GM23248 (cell line): ENCODE measurements at regions not wholly inside any gene's neighbourhood (a gene's known extent, or its start where the extent isn't known, plus 50 kb on each side); places are given as distances from the start of the nearest gene placed in this dataset.

Experiments used
- DNase-seq: peaks from one replicate; pipeline ENCODE4 v3.0.0-alpha.2; 2015
- H2AFZ ChIP-seq: fragments of 200-600 bp; sonication (generic); 2 replicates; pipeline ENCODE4 v1.6.1; 2016; ENCODE audit warnings: antibody characterized with exemption
- H3F3A ChIP-seq: fragments of 200-600 bp; sonication (generic); 2 replicates; pipeline ENCODE4 v1.6.1; 2016; ENCODE audit warnings: mild to moderate bottlenecking, antibody characterized with exemption, mixed run types; ENCODE audit not compliant: insufficient read depth
- H3K27ac ChIP-seq: fragments of 200-600 bp; sonication (generic); 2 replicates; pipeline ENCODE4 v1.5.1; 2016; ENCODE audit warnings: mild to moderate bottlenecking
- H3K27me3 ChIP-seq: fragments of 200-600 bp; sonication (generic); replicated peaks from 2 replicates; pipeline ENCODE4 v1.6.1; 2016; ENCODE audit warnings: mild to moderate bottlenecking; ENCODE audit not compliant: insufficient read depth
- H3K36me3 ChIP-seq: fragments of 200-600 bp; sonication (generic); 2 replicates; pipeline ENCODE4 v1.6.1; 2016; ENCODE audit warnings: low read depth, mild to moderate bottlenecking
- H3K4me1 ChIP-seq: fragments of 200-600 bp; sonication (generic); 2 replicates; pipeline ENCODE4 v1.6.1; 2016; ENCODE audit warnings: mild to moderate bottlenecking; ENCODE audit not compliant: insufficient read depth
- H3K4me2 ChIP-seq: fragments of 200-600 bp; sonication (generic); one replicate; pipeline ENCODE4 v1.6.1; 2016; ENCODE audit warnings: mild to moderate bottlenecking; ENCODE audit not compliant: unreplicated experiment
- H3K4me3 ChIP-seq: fragments of 200-600 bp; sonication (generic); 2 replicates; pipeline ENCODE4 v1.5.1; 2016; ENCODE audit warnings: mild to moderate bottlenecking
- H3K79me2 ChIP-seq: fragments of 200-600 bp; sonication (generic); 2 replicates; pipeline ENCODE4 v1.6.1; 2016; ENCODE audit warnings: mild to moderate bottlenecking; ENCODE audit not compliant: insufficient read depth
- H3K9ac ChIP-seq: fragments of 200-600 bp; sonication (generic); 2 replicates; pipeline ENCODE4 v1.6.1; 2016; ENCODE audit warnings: mild to moderate bottlenecking
- H3K9me2 ChIP-seq: fragments of 200-600 bp; sonication (generic); 2 replicates; pipeline ENCODE4 v1.6.1; 2016; ENCODE audit warnings: mixed run types, mild to moderate bottlenecking, moderate library complexity; ENCODE audit not compliant: insufficient read depth
- H3K9me3 ChIP-seq: fragments of 200-600 bp; sonication (generic); one replicate; pipeline ENCODE4 v1.6.1; 2017; ENCODE audit warnings: low read depth
- H4K20me1 ChIP-seq: fragments of 200-600 bp; sonication (generic); 2 replicates; pipeline ENCODE4 v1.6.0; 2016; ENCODE audit not compliant: insufficient read depth
- EZH2 ChIP-seq: fragments of 200-600 bp; sonication (generic); IDR thresholded peaks from 2 replicates; pipeline ENCODE4 v1.6.1; 2018; ENCODE audit warnings: antibody characterized with exemption, mild to moderate bottlenecking; ENCODE audit not compliant: insufficient read depth, poor library complexity, severe bottlenecking
- EZH2phosphoT487 ChIP-seq: fragments of 200-600 bp; sonication (generic); IDR thresholded peaks from 2 replicates; pipeline ENCODE4 v1.6.1; 2018; ENCODE audit warnings: antibody characterized with exemption, moderate library complexity, mild to moderate bottlenecking, low read depth; ENCODE audit not compliant: insufficient read depth
- WGBS, 2 experiments: methylation state at CpG; one replicate each; pipeline ENCODE4 v1.1.6; 2015 to 2017; ENCODE audit warnings: low lambda C conversion rate in 2 of 2, low coverage in 1 of 2; ENCODE audit errors: missing lambda C conversion rate in 2 of 2; 5-methylcytosine and 5-hydroxymethylcytosine counted together
- in situ Hi-C: fragments of 300-500 bp; cut with MboI; formaldehyde crosslinking; loops from 2 replicates; pipeline ENCODE4 v1.15.0; 2020

GRCh38 chr6:169165561-169166300 is 87.9 kb downstream of the THBS2 start:
- DNase-seq: no peak
- H3K4me2 ChIP-seq: no peak overlapping the region
- H2AFZ ChIP-seq: no peak overlapping the region
- no peaks in the 10 kb centered on the region for H3K27me3 ChIP-seq
- no peaks in the 10 kb centered on the region for H3K9me2 ChIP-seq
- in situ Hi-C loops: no loop called here
- no peaks in the 10 kb centered on the region for H3K36me3 ChIP-seq
- no peak overlapping the region for H3K4me3 ChIP-seq
- peaks cover 22% of the 10 kb centered on the region for H3K4me1 ChIP-seq
- peaks cover 3% of the 10 kb centered on the region; the same call in 1 of the 2 replicates for H3F3A ChIP-seq
- H3K9me3 ChIP-seq: no peaks in the 10 kb centered on the region
- WGBS, 2 experiments: 88 to 89% methylated on average over 12 of the region's 12 CpGs
- no peaks in the 10 kb centered on the region for H4K20me1 ChIP-seq
- H3K9ac ChIP-seq: no peak overlapping the region
- no peak overlapping the region for H3K27ac ChIP-seq
- H3K79me2 ChIP-seq: no peaks in the 10 kb centered on the region
- no peak for TF ChIP-seq EZH2
- no peak for TF ChIP-seq EZH2phosphoT487

GRCh38 chr6:169164986-169165385 is 88.7 kb downstream of the THBS2 start:
- no peak overlapping the region for H2AFZ ChIP-seq
- TF ChIP-seq EZH2phosphoT487: no peak
- no peak for TF ChIP-seq EZH2
- no peak overlapping the region for H3K4me3 ChIP-seq
- in situ Hi-C loops: no loop called here
- no peak overlapping the region for H3K9ac ChIP-seq
- H3K4me2 ChIP-seq: no peak overlapping the region
- no peaks in the 10 kb centered on the region for H3K79me2 ChIP-seq
- WGBS, 2 experiments: 92% methylated on average over 5 of the region's 5 CpGs
- H3K4me1 ChIP-seq: peaks cover 22% of the 10 kb centered on the region
- no peaks in the 10 kb centered on the region for H3K9me2 ChIP-seq
- no peak for DNase-seq
- no peaks in the 10 kb centered on the region for H3K9me3 ChIP-seq
- no peak overlapping the region for H3K27ac ChIP-seq
- no peaks in the 10 kb centered on the region for H3K27me3 ChIP-seq
- no peaks in the 10 kb centered on the region for H3F3A ChIP-seq
- H3K36me3 ChIP-seq: no peaks in the 10 kb centered on the region
- H4K20me1 ChIP-seq: no peaks in the 10 kb centered on the region

- no peak overlapping the region for H3K4me2 ChIP-seq
- H3K27ac ChIP-seq: no peak overlapping the region
- no peaks in the 10 kb centered on the region for H3K9me2 ChIP-seq
- H3K4me1 ChIP-seq: peaks cover 22% of the 10 kb centered on the region
- H3K4me3 ChIP-seq: no peak overlapping the region
- H3K79me2 ChIP-seq: no peaks in the 10 kb centered on the region
- H3K36me3 ChIP-seq: no peaks in the 10 kb centered on the region
- in situ Hi-C loops: no loop called here
- TF ChIP-seq EZH2 (no peak), EZH2phosphoT487 (no peak)
- DNase-seq: no peak
- H3K9ac ChIP-seq: no peak overlapping the region
- no peaks in the 10 kb centered on the region for H3F3A ChIP-seq
- no peak overlapping the region for H2AFZ ChIP-seq
- no peaks in the 10 kb centered on the region for H3K27me3 ChIP-seq
- whole genome bisulfite sequencing, 2 experiments: 92 to 95% methylated on average over 5 of the region's 5 CpGs
- no peaks in the 10 kb centered on the region for H3K9me3 ChIP-seq
- H4K20me1 ChIP-seq: no peaks in the 10 kb centered on the region
Measured at GRCh38 chr6:169164451-169164850, 89.2 kb downstream of the THBS2 start.

- peaks cover 26% of the 10 kb centered on the region for H3K4me1 ChIP-seq
- peak overlapping the region; percentile 57; the same call in 1 of the 2 replicates for H2AFZ ChIP-seq
- TF ChIP-seq EZH2 (no peak), EZH2phosphoT487 (no peak)
- in situ Hi-C loops: no loop called here
- no peaks in the 10 kb centered on the region for H3K36me3 ChIP-seq
- H3K79me2 ChIP-seq: no peaks in the 10 kb centered on the region
- peak; percentile 34 for DNase-seq
- H4K20me1 ChIP-seq: no peaks in the 10 kb centered on the region
- no peaks in the 10 kb centered on the region for H3K9me2 ChIP-seq
- H3K9ac ChIP-seq: peak overlapping the region; percentile 68
- H3F3A ChIP-seq: no peaks in the 10 kb centered on the region
- H3K27me3 ChIP-seq: no peaks in the 10 kb centered on the region
- H3K27ac ChIP-seq: peak overlapping the region; percentile 91
- 60 to 63% methylated on average over 1 to 4 of the region's 4 CpGs for WGBS, 2 experiments
- H3K4me3 ChIP-seq: peak overlapping the region; percentile 33
- H3K9me3 ChIP-seq: no peaks in the 10 kb centered on the region
- peak overlapping the region; percentile 23 for H3K4me2 ChIP-seq
Measured at GRCh38 chr6:169163411-169163901, 90.2 kb downstream of the THBS2 start.
